ENCODE measurements at regions not wholly inside any gene's neighbourhood (a gene's known extent, or its start where the extent isn't known, plus 50 kb on each side); places are given as distances from the start of the nearest gene placed in this dataset.

GRCh38 chr14:87629788-87630187, 363.2 kb downstream of the GALC start:
- intact Hi-C loops (cut with micrococcal nuclease) (no loop called here), dilution Hi-C loops (cut with MboI; ENCODE audit: extremely low pct_ligation_motif_present, low sequenced_read_pairs) (no loop called here)
- H3K36me3 ChIP-seq (ENCODE audit: control insufficient read depth in 2 of 2, extremely low read depth in 1 of 2, insufficient read depth in 2 of 2, low read length in 2 of 2), result no peaks in the 10 kb centered on the region
- H3K27ac ChIP-seq (ENCODE audit: insufficient read depth, low read depth, low read length), result no peak overlapping the region
- H3K4me2 ChIP-seq (ENCODE audit: insufficient read depth, low read length), result no peak overlapping the region
- DNase-seq (ENCODE audit: low read depth, low spot score) (no peak), FAIRE-seq (no peak)
- H3K4me1 ChIP-seq (ENCODE audit: control insufficient read depth, extremely low read depth, insufficient read depth, low read length), result no peaks in the 10 kb centered on the region
- H3K9me1 ChIP-seq (replicated peaks; ENCODE audit: control insufficient read depth, extremely low read depth, insufficient read depth, low read length), result no peaks in the 10 kb centered on the region
- no peaks in the 10 kb centered on the region for H3K9me3 ChIP-seq (replicated peaks; ENCODE audit: control insufficient read depth, insufficient read depth, low read length)
- TF ChIP-seq JUN (IDR thresholded peaks at IDR 0.05; ENCODE audit: borderline replicate concordance, insufficient read depth, insufficient read length, low read depth), result no peak
- TF ChIP-seq MYC (IDR thresholded peaks at IDR 0.05; ENCODE audit: low read depth, low read length), result no peak
- no peak for TF ChIP-seq POLR2AphosphoS5 (IDR thresholded peaks at IDR 0.05; ENCODE audit: insufficient read depth, low read depth, low read length)
- BruUV-seq (replicated peaks), result no TSS peak
- H3K27me3 ChIP-seq (ENCODE audit: control insufficient read depth in 2 of 2, insufficient read depth in 2 of 2, low read length in 2 of 2), result no peaks in the 10 kb centered on the region
- POLR2A ChIA-PET, result no interaction called here
- H3K9ac ChIP-seq (replicated peaks; ENCODE audit: extremely low read depth, insufficient read depth, low read length), result no peak overlapping the region
- H3K79me2 ChIP-seq (ENCODE audit: control insufficient read depth, insufficient read depth, low read length), result no peaks in the 10 kb centered on the region
- no peaks in the 10 kb centered on the region for H4K20me1 ChIP-seq (replicated peaks; ENCODE audit: control insufficient read depth, extremely low read depth, insufficient read depth, low read length)
- no peak overlapping the region for H2AFZ ChIP-seq (ENCODE audit: low read depth, low read length)
- CTCF ChIA-PET, result no interaction called here
- H3K4me3 ChIP-seq (replicated peaks in 1 of 3; ENCODE audit: insufficient read depth in 1 of 3, low read depth in 1 of 3, low read length in 3 of 3), result no peak overlapping the region

GRCh38 chr14:87628780-87629179, 364.2 kb downstream of the GALC start:
- H2AFZ ChIP-seq (ENCODE audit: low read depth, low read length), result no peak overlapping the region
- ChIA-PET POLR2A (no interaction called here), CTCF (no interaction called here)
- H3K9me1 ChIP-seq (replicated peaks; ENCODE audit: control insufficient read depth, extremely low read depth, insufficient read depth, low read length), result no peaks in the 10 kb centered on the region
- no peaks in the 10 kb centered on the region for H3K9me3 ChIP-seq (replicated peaks; ENCODE audit: control insufficient read depth, insufficient read depth, low read length)
- H3K9ac ChIP-seq (replicated peaks; ENCODE audit: extremely low read depth, insufficient read depth, low read length), result no peak overlapping the region
- dilution Hi-C loops (cut with MboI; ENCODE audit: extremely low pct_ligation_motif_present, low sequenced_read_pairs) (no loop called here), intact Hi-C loops (cut with micrococcal nuclease) (no loop called here)
- no peak for FAIRE-seq
- H3K4me3 ChIP-seq (replicated peaks in 1 of 3; ENCODE audit: insufficient read depth in 1 of 3, low read depth in 1 of 3, low read length in 3 of 3), result no peak overlapping the region
- H3K79me2 ChIP-seq (ENCODE audit: control insufficient read depth, insufficient read depth, low read length), result no peaks in the 10 kb centered on the region
- no peaks in the 10 kb centered on the region for H4K20me1 ChIP-seq (replicated peaks; ENCODE audit: control insufficient read depth, extremely low read depth, insufficient read depth, low read length)
- TF ChIP-seq POLR2A (IDR thresholded peaks at IDR 0.05; ENCODE audit: low read depth, low read length) (no peak), GATA2 (IDR thresholded peaks at IDR 0.05; ENCODE audit: insufficient read depth, insufficient read length, low read depth, low read length) (no peak), POLR2AphosphoS5 (IDR thresholded peaks at IDR 0.05; ENCODE audit: insufficient read depth, low read depth, low read length) (no peak), EZH2 (IDR thresholded peaks at IDR 0.05; ENCODE audit: borderline replicate concordance, low read depth, low read length, severe bottlenecking) (no peak), JUN (IDR thresholded peaks at IDR 0.05; ENCODE audit: borderline replicate concordance, insufficient read depth, insufficient read length, low read depth) (no peak), CTCF (IDR thresholded peaks at IDR 0.05; ENCODE audit: extremely low read depth in 1 of 2, insufficient read depth in 1 of 2, low read depth in 1 of 2, low read length in 2 of 2) (no peak)
- no peak overlapping the region for H3K4me2 ChIP-seq (ENCODE audit: insufficient read depth, low read length)
- H3K36me3 ChIP-seq (ENCODE audit: control insufficient read depth in 2 of 2, extremely low read depth in 1 of 2, insufficient read depth in 2 of 2, low read length in 2 of 2), result no peaks in the 10 kb centered on the region
- H3K4me1 ChIP-seq (ENCODE audit: control insufficient read depth, extremely low read depth, insufficient read depth, low read length), result no peaks in the 10 kb centered on the region
- H3K27me3 ChIP-seq (ENCODE audit: control insufficient read depth in 2 of 2, insufficient read depth in 2 of 2, low read length in 2 of 2), result no peaks in the 10 kb centered on the region
- DNase-seq (ENCODE audit: low read depth, low spot score), result no peak
- H3K27ac ChIP-seq (ENCODE audit: insufficient read depth, low read depth, low read length), result no peak overlapping the region
- no TSS peak for BruUV-seq (replicated peaks)
